H1 (cell line): ENCODE measurements at regions not wholly inside any gene's neighbourhood (a gene's known extent, or its start where the extent isn't known, plus 50 kb on each side); places are given as distances from the start of the nearest gene placed in this dataset.

Experiments used
- BACH1 ChIP-seq: IDR thresholded peaks from 2 replicates; pipeline ENCODE4 v1.6.1; 2012; ENCODE audit warnings: low read length, improper control_type of control experiment
- CTCF ChIP-seq, 3 experiments: IDR thresholded peaks; 1 replicate in 2 of 3; 2 replicates in 1 of 3; pipeline versions ENCODE4 v1.5.1 to v1.6.1; 2011; ENCODE audit warnings: low read length in 3 of 3, mild to moderate bottlenecking in 3 of 3, inconsistent platforms in 2 of 3, low read depth in 1 of 3, moderate library complexity in 1 of 3; ENCODE audit not compliant: insufficient read depth in 1 of 3; ENCODE audit errors: control extremely low read depth in 1 of 3
- KDM5A ChIP-seq: fragments of 200-600 bp; IDR thresholded peaks from 2 replicates; pipeline ENCODE4 v1.7.1; 2012; ENCODE audit warnings: mild to moderate bottlenecking, low read length, inconsistent platforms, mixed read lengths
- MAX ChIP-seq: IDR thresholded peaks from 2 replicates; pipeline ENCODE4 v1.6.1; 2012; ENCODE audit warnings: inconsistent platforms
- POLR2A ChIP-seq, 2 experiments: IDR thresholded peaks; 1 replicate in 1 of 2; 2 replicates in 1 of 2; pipeline ENCODE4 v1.6.1; 2011; ENCODE audit warnings: low read depth in 2 of 2, low read length in 2 of 2, mild to moderate bottlenecking in 2 of 2; ENCODE audit errors: control extremely low read depth in 1 of 2
- USF2 ChIP-seq: IDR thresholded peaks from 2 replicates; pipeline ENCODE4 v1.6.1; 2011; ENCODE audit warnings: low read length, improper control_type of control experiment

- TF ChIP-seq POLR2A (IDR thresholded peaks at IDR 0.05; ENCODE audit: control extremely low read depth in 1 of 2, low read depth in 2 of 2, low read length in 2 of 2) = no peak
- no peak for TF ChIP-seq CTCF (IDR thresholded peaks at IDR 0.05; ENCODE audit: control extremely low read depth in 1 of 3, insufficient read depth in 1 of 3, low read depth in 1 of 3, low read length in 3 of 3)
- no peak for TF ChIP-seq BACH1
- TF ChIP-seq USF2 = no peak
- no peak for TF ChIP-seq KDM5A
- no peak for TF ChIP-seq MAX
These were observed 106.6 kb upstream of the OPCML start for GRCh38 chr11:133638921-133639320.
